ENCODE measurements at regions not wholly inside any gene's neighbourhood (a gene's known extent, or its start where the extent isn't known, plus 50 kb on each side); places are given as distances from the start of the nearest gene placed in this dataset.

- no peak for DNase-seq (ENCODE audit: low spot score in 2 of 2)
- Histone ChIP-seq H3K4me3 (no peak overlapping the region), H3K4me1 (peaks cover 23% of the 10 kb centered on the region), H3K27me3 (no peaks in the 10 kb centered on the region), H3K36me3 (no peaks in the 10 kb centered on the region), H3K27ac (no peak overlapping the region), H3K9me3 (no peaks in the 10 kb centered on the region)
- WGBS: 78% methylated on average over 6 of the region's 6 CpGs
- TF ChIP-seq CTCF (IDR thresholded peaks at IDR 0.05) (no peak), EP300 (IDR thresholded peaks at IDR 0.05) (no peak), POLR2A (IDR thresholded peaks at IDR 0.05) (no peak)
These were observed 109.9 kb upstream of the CPEB4 start for GRCh38 chr5:173778152-173778782.

GRCh38 chr5:173778784-173779304, 109.3 kb upstream of the CPEB4 start:
- WGBS: 72% methylated on average over 5 of the region's 5 CpGs

GRCh38 chr5:173780235-173781234, 107.6 kb upstream of the CPEB4 start:
- 92% methylated on average over 9 of the region's 9 CpGs for WGBS
- H3K27ac ChIP-seq: no peak overlapping the region
- H3K27me3 ChIP-seq: no peaks in the 10 kb centered on the region
- TF ChIP-seq EP300 (IDR thresholded peaks at IDR 0.05) (no peak), POLR2AphosphoS5 (IDR thresholded peaks at IDR 0.05) (no peak), POLR2A (IDR thresholded peaks at IDR 0.05) (no peak), CTCF (IDR thresholded peaks at IDR 0.05) (no peak)
- no peak overlapping the region for H3K4me3 ChIP-seq
- no peaks in the 10 kb centered on the region for H3K36me3 ChIP-seq
- no peaks in the 10 kb centered on the region for H3K9me3 ChIP-seq
- peaks cover 24% of the 10 kb centered on the region for H3K4me1 ChIP-seq
- DNase-seq (ENCODE audit: low spot score in 2 of 2): no peak

More at GRCh38 chr5:173778784-173779304, 109.3 kb upstream of the CPEB4 start:
- H3K27ac ChIP-seq: no peak overlapping the region
- H3K4me3 ChIP-seq: no peak overlapping the region
- peaks cover 24% of the 10 kb centered on the region for H3K4me1 ChIP-seq
- TF ChIP-seq CTCF (IDR thresholded peaks at IDR 0.05): no peak
- TF ChIP-seq POLR2A (IDR thresholded peaks at IDR 0.05): no peak
- TF ChIP-seq EP300 (IDR thresholded peaks at IDR 0.05): no peak
- no peak for TF ChIP-seq POLR2AphosphoS5 (IDR thresholded peaks at IDR 0.05)
- no peak for DNase-seq (ENCODE audit: low spot score in 2 of 2)
- H3K27me3 ChIP-seq: no peaks in the 10 kb centered on the region
- no peaks in the 10 kb centered on the region for H3K9me3 ChIP-seq
- no peaks in the 10 kb centered on the region for H3K36me3 ChIP-seq

- Histone ChIP-seq H3K27ac (peak overlapping the region; percentile 76), H3K9me3 (no peaks in the 10 kb centered on the region), H3K36me3 (no peaks in the 10 kb centered on the region), H3K4me3 (no peak overlapping the region), H3K4me1 (peaks cover 24% of the 10 kb centered on the region), H3K27me3 (no peaks in the 10 kb centered on the region)
- no peak for DNase-seq (ENCODE audit: low spot score in 2 of 2)
- TF ChIP-seq POLR2AphosphoS5 (IDR thresholded peaks at IDR 0.05) (no peak), CTCF (IDR thresholded peaks at IDR 0.05) (no peak), POLR2A (IDR thresholded peaks at IDR 0.05) (no peak), EP300 (IDR thresholded peaks at IDR 0.05) (no peak)
- 70% methylated on average over 4 of the region's 4 CpGs for WGBS
These were observed 106.7 kb upstream of the CPEB4 start for GRCh38 chr5:173781432-173781815.

All from suprapubic skin (tissue), 4 donors.